ES-I3 (cell line): ENCODE measurements at regions not wholly inside any gene's neighbourhood (a gene's known extent, or its start where the extent isn't known, plus 50 kb on each side); places are given as distances from the start of the nearest gene placed in this dataset.

ENCODE experiments used
- H3K36me3 ChIP-seq: 2 replicates; pipeline ENCODE4 v1.6.1; 2013; ENCODE audit warnings: mild to moderate bottlenecking, low read length, control low read depth, moderate library complexity; ENCODE audit not compliant: insufficient read depth
- H3K4me1 ChIP-seq: 2 replicates; pipeline ENCODE4 v1.6.1; 2013; ENCODE audit warnings: mild to moderate bottlenecking, control low read depth, low read length; ENCODE audit not compliant: insufficient read depth
- H3K9ac ChIP-seq: 2 replicates; pipeline ENCODE4 v1.6.1; 2013; ENCODE audit warnings: low read depth, mild to moderate bottlenecking, low read length, moderate library complexity
- H3K9me3 ChIP-seq: 2 replicates; pipeline ENCODE4 v1.6.1; 2013; ENCODE audit warnings: mild to moderate bottlenecking, low read length, moderate library complexity; ENCODE audit not compliant: control insufficient read depth, insufficient read depth

- no peaks in the 10 kb centered on the region for H3K36me3 ChIP-seq
- peaks cover 5% of the 10 kb centered on the region; the same call in 1 of the 2 replicates for H3K4me1 ChIP-seq
- peak overlapping the region; percentile 86 for H3K9ac ChIP-seq
- no peaks in the 10 kb centered on the region for H3K9me3 ChIP-seq
Measured at GRCh38 chr17:81345228-81346089, 49.8 kb upstream of the BAHCC1 start.
